Endothelial cell (in vitro differentiated cells): ENCODE measurements at regions not wholly inside any gene's neighbourhood (a gene's known extent, or its start where the extent isn't known, plus 50 kb on each side); places are given as distances from the start of the nearest gene placed in this dataset.

Experiments
- DNase-seq: peaks from one replicate; pipeline ENCODE4 v3.0.0; 2021; ENCODE audit warnings: low spot score
- H3K27ac Mint-ChIP-seq: one replicate; pipeline ENCODE4 v1.8.0; 2021; ENCODE audit warnings: mixed read lengths, inconsistent platforms; ENCODE audit not compliant: unreplicated experiment
- H3K27me3 Mint-ChIP-seq: one replicate; pipeline ENCODE4 v1.8.0; 2021; ENCODE audit warnings: mild to moderate bottlenecking, moderate library complexity, mixed read lengths, inconsistent platforms; ENCODE audit not compliant: unreplicated experiment
- H3K36me3 Mint-ChIP-seq: one replicate; pipeline ENCODE4 v1.8.0; 2021; ENCODE audit warnings: mild to moderate bottlenecking, low read depth, mixed read lengths, inconsistent platforms; ENCODE audit not compliant: unreplicated experiment
- H3K4me1 Mint-ChIP-seq: one replicate; pipeline ENCODE4 v1.8.0; 2021; ENCODE audit warnings: mild to moderate bottlenecking, mixed read lengths, inconsistent platforms; ENCODE audit not compliant: unreplicated experiment
- H3K4me3 Mint-ChIP-seq: one replicate; pipeline ENCODE4 v1.8.0; 2021; ENCODE audit warnings: mild to moderate bottlenecking, mixed read lengths, inconsistent platforms; ENCODE audit not compliant: unreplicated experiment
- H3K9me3 Mint-ChIP-seq: one replicate; pipeline ENCODE4 v1.8.0; 2021; ENCODE audit warnings: mixed read lengths, inconsistent platforms; ENCODE audit not compliant: unreplicated experiment
- CTCF ChIP-seq: fragments of 200-600 bp; sonication (generic); IDR thresholded peaks from one replicate; pipeline ENCODE4 v1.5.0; 2021; ENCODE audit warnings: antibody characterized with exemption; ENCODE audit not compliant: unreplicated experiment

GRCh38 chr16:65622871-65623270 is 501.0 kb upstream of the CDH11 start:
- no peak for DNase-seq
- Mint-ChIP-seq H3K27me3 (peaks cover 7% of the 10 kb centered on the region), H3K27ac (no peak overlapping the region), H3K36me3 (no peaks in the 10 kb centered on the region), H3K4me1 (no peaks in the 10 kb centered on the region), H3K9me3 (no peaks in the 10 kb centered on the region), H3K4me3 (no peak overlapping the region)
- no peak for TF ChIP-seq CTCF

- Mint-ChIP-seq H3K9me3 (no peaks in the 10 kb centered on the region), H3K4me3 (no peak overlapping the region), H3K27me3 (peaks cover 9% of the 10 kb centered on the region), H3K4me1 (no peaks in the 10 kb centered on the region), H3K36me3 (no peaks in the 10 kb centered on the region), H3K27ac (no peak overlapping the region)
- DNase-seq = no peak
- TF ChIP-seq CTCF = no peak
Observed at GRCh38 chr16:65622151-65622550, 500.3 kb upstream of the CDH11 start.

- no peaks in the 10 kb centered on the region for H3K36me3 Mint-ChIP-seq
- no peak for DNase-seq
- H3K27me3 Mint-ChIP-seq = peaks cover 9% of the 10 kb centered on the region
- H3K27ac Mint-ChIP-seq = no peak overlapping the region
- H3K4me3 Mint-ChIP-seq = no peak overlapping the region
- H3K4me1 Mint-ChIP-seq = no peaks in the 10 kb centered on the region
- H3K9me3 Mint-ChIP-seq = no peaks in the 10 kb centered on the region
- no peak for TF ChIP-seq CTCF
Observed at GRCh38 chr16:65621640-65622039, 499.8 kb upstream of the CDH11 start.

GRCh38 chr16:65619606-65620005 is 497.7 kb upstream of the CDH11 start:
- Mint-ChIP-seq H3K4me3 (no peak overlapping the region), H3K4me1 (no peaks in the 10 kb centered on the region), H3K27ac (no peak overlapping the region), H3K9me3 (no peaks in the 10 kb centered on the region), H3K27me3 (peaks cover 10% of the 10 kb centered on the region), H3K36me3 (no peaks in the 10 kb centered on the region)
- no peak for TF ChIP-seq CTCF
- no peak for DNase-seq

GRCh38 chr16:65618931-65619330 is 497.1 kb upstream of the CDH11 start:
- TF ChIP-seq CTCF = no peak
- H3K4me3 Mint-ChIP-seq = no peak overlapping the region
- H3K27me3 Mint-ChIP-seq = peaks cover 10% of the 10 kb centered on the region
- H3K36me3 Mint-ChIP-seq = no peaks in the 10 kb centered on the region
- DNase-seq = no peak
- no peaks in the 10 kb centered on the region for H3K9me3 Mint-ChIP-seq
- H3K4me1 Mint-ChIP-seq = no peaks in the 10 kb centered on the region
- H3K27ac Mint-ChIP-seq = no peak overlapping the region
